H9 (cell line): ENCODE measurements at regions not wholly inside any gene's neighbourhood (a gene's known extent, or its start where the extent isn't known, plus 50 kb on each side); places are given as distances from the start of the nearest gene placed in this dataset.

Experiments
- DNase-seq: peaks from one replicate; pipeline ENCODE4 v3.0.0-alpha.2; 2017
- H2AFZ ChIP-seq: one replicate; pipeline ENCODE4 v1.6.1; 2013; ENCODE audit warnings: mild to moderate bottlenecking, low read length, control low read depth, moderate library complexity
- H2AK5ac ChIP-seq: 2 replicates; pipeline ENCODE4 v1.6.1; 2013; ENCODE audit warnings: low read length, control low read depth, mixed read lengths; ENCODE audit not compliant: insufficient read length
- H2BK120ac ChIP-seq: one replicate; pipeline ENCODE4 v1.6.1; 2013; ENCODE audit warnings: low read depth, mild to moderate bottlenecking, low read length, control low read depth, inconsistent platforms; ENCODE audit not compliant: poor library complexity, severe bottlenecking
- H2BK12ac ChIP-seq: 2 replicates; pipeline ENCODE4 v1.6.1; 2013; ENCODE audit warnings: low read length, control low read depth, mixed read lengths, low read depth; ENCODE audit not compliant: insufficient read length
- H2BK15ac ChIP-seq: 2 replicates; pipeline ENCODE4 v1.6.1; 2013; ENCODE audit warnings: low read depth, low read length, control low read depth
- H2BK20ac ChIP-seq: one replicate; pipeline ENCODE4 v1.6.1; 2013; ENCODE audit warnings: low read depth, mild to moderate bottlenecking, low read length, control low read depth, inconsistent platforms; ENCODE audit not compliant: poor library complexity, severe bottlenecking
- H2BK5ac ChIP-seq: 2 replicates; pipeline ENCODE4 v1.6.1; 2013; ENCODE audit warnings: low read length, control low read depth, mixed read lengths; ENCODE audit not compliant: insufficient read length
- H3K14ac ChIP-seq: 2 replicates; pipeline ENCODE4 v1.6.1; 2013; ENCODE audit warnings: low read length, control low read depth; ENCODE audit not compliant: insufficient read depth
- H3K18ac ChIP-seq: 2 replicates; pipeline ENCODE4 v1.6.1; 2013; ENCODE audit warnings: low read depth, mild to moderate bottlenecking, mixed read lengths, low read length, control low read depth; ENCODE audit not compliant: insufficient read length
- H3K23ac ChIP-seq: 2 replicates; pipeline ENCODE4 v1.6.1; 2013; ENCODE audit warnings: low read length, control low read depth, mixed read lengths, low read depth; ENCODE audit not compliant: insufficient read length
- H3K23me2 ChIP-seq: 2 replicates; pipeline ENCODE4 v1.6.1; 2013; ENCODE audit warnings: low read depth, mild to moderate bottlenecking, mixed read lengths, low read length, control low read depth; ENCODE audit not compliant: insufficient read length, poor library complexity, severe bottlenecking
- H3K27ac ChIP-seq: 2 replicates; pipeline ENCODE4 v1.5.1; 2013; ENCODE audit warnings: low read length, control low read depth, mixed read lengths, low read depth; ENCODE audit not compliant: insufficient read length
- H3K27me3 ChIP-seq: 2 replicates; pipeline ENCODE4 v1.6.1; 2013; ENCODE audit warnings: low read length, control low read depth, inconsistent platforms; ENCODE audit not compliant: insufficient read depth
- H3K4ac ChIP-seq: 2 replicates; pipeline ENCODE4 v1.6.1; 2013; ENCODE audit warnings: low read depth, mild to moderate bottlenecking, control low read depth, inconsistent platforms, low read length, moderate library complexity
- H3K4me1 ChIP-seq: 2 replicates; pipeline ENCODE4 v1.6.1; 2013; ENCODE audit warnings: low read length, control low read depth, inconsistent platforms; ENCODE audit not compliant: insufficient read depth
- H3K4me2 ChIP-seq: 2 replicates; pipeline ENCODE4 v1.6.1; 2013; ENCODE audit warnings: low read length, control low read depth, mixed read lengths; ENCODE audit not compliant: insufficient read length, insufficient read depth
- H3K56ac ChIP-seq: 2 replicates; pipeline ENCODE4 v1.6.1; 2013; ENCODE audit warnings: low read depth, mild to moderate bottlenecking, mixed read lengths, low read length, control low read depth; ENCODE audit not compliant: insufficient read length
- H3K79me1 ChIP-seq: 2 replicates; pipeline ENCODE4 v1.6.1; 2013; ENCODE audit warnings: low read depth, mild to moderate bottlenecking, moderate library complexity, low read length, control low read depth, inconsistent platforms; ENCODE audit not compliant: insufficient read depth, poor library complexity, severe bottlenecking
- H3K79me2 ChIP-seq: 2 replicates; pipeline ENCODE4 v1.6.1; 2013; ENCODE audit warnings: low read length, control low read depth, inconsistent platforms; ENCODE audit not compliant: insufficient read depth
- H3K9ac ChIP-seq: 2 replicates; pipeline ENCODE4 v1.6.1; 2013; ENCODE audit warnings: low read length, control low read depth, mixed read lengths; ENCODE audit not compliant: insufficient read length; ENCODE audit errors: extremely low read depth
- H3K9me3 ChIP-seq: one replicate; pipeline ENCODE4 v1.6.1; 2013; ENCODE audit warnings: low read depth, low read length, inconsistent platforms; ENCODE audit not compliant: control insufficient read depth
- H3T11ph ChIP-seq: one replicate; pipeline ENCODE4 v1.6.1; 2013; ENCODE audit warnings: mild to moderate bottlenecking, low read length, control low read depth, inconsistent platforms
- H4K20me1 ChIP-seq: one replicate; pipeline ENCODE4 v1.6.1; 2013; ENCODE audit not compliant: control insufficient read depth, insufficient read length, insufficient read depth
- H4K5ac ChIP-seq: 2 replicates; pipeline ENCODE4 v1.6.1; 2013; ENCODE audit warnings: low read depth, mild to moderate bottlenecking, mixed read lengths, low read length, control low read depth; ENCODE audit not compliant: insufficient read length
- H4K8ac ChIP-seq: replicated peaks from 2 replicates; pipeline ENCODE4 v1.6.1; 2013; ENCODE audit warnings: low read length, control low read depth, mixed read lengths, low read depth; ENCODE audit not compliant: insufficient read length
- H4K91ac ChIP-seq: 2 replicates; pipeline ENCODE4 v1.6.1; 2013; ENCODE audit warnings: low read depth, mild to moderate bottlenecking, moderate library complexity, mixed read lengths, low read length, control low read depth; ENCODE audit not compliant: insufficient read length
- H3K27ac Mint-ChIP-seq, 3 experiments: 2 replicates in 2 of 3; 3 replicates in 1 of 3; pipeline ENCODE4 v1.8.0; 2020 to 2021; ENCODE audit warnings: mixed read lengths in 3 of 3, mild to moderate bottlenecking in 1 of 3, moderate library complexity in 1 of 3
- H3K27me3 Mint-ChIP-seq: 2 replicates; pipeline ENCODE4 v1.8.0; 2021; ENCODE audit warnings: low read depth, mild to moderate bottlenecking, moderate library complexity, mixed read lengths
- H3K36me3 Mint-ChIP-seq, 3 experiments: 2 replicates in 2 of 3; 3 replicates in 1 of 3; pipeline ENCODE4 v1.8.0; 2020 to 2021; ENCODE audit warnings: low read depth in 3 of 3, mixed read lengths in 3 of 3; ENCODE audit not compliant: insufficient read depth in 1 of 3
- H3K4me1 Mint-ChIP-seq, 2 experiments: 2 replicates each; pipeline ENCODE4 v1.8.0; 2020; ENCODE audit warnings: mixed read lengths in 2 of 2
- H3K4me3 Mint-ChIP-seq, 2 experiments: 2 replicates in 1 of 2; 3 replicates in 1 of 2; pipeline ENCODE4 v1.8.0; 2020 to 2021; ENCODE audit warnings: mild to moderate bottlenecking in 2 of 2, mixed read lengths in 2 of 2, moderate library complexity in 1 of 2
- H3K9me3 Mint-ChIP-seq, 2 experiments: 2 replicates in 1 of 2; 3 replicates in 1 of 2; pipeline ENCODE4 v1.8.0; 2020; ENCODE audit warnings: mild to moderate bottlenecking in 2 of 2, mixed read lengths in 2 of 2, moderate library complexity in 1 of 2
- CTCF ChIP-seq: fragments of 200-600 bp; sonication (generic); conservative IDR thresholded peaks from 3 replicates; pipeline ENCODE4 v1.8.0; 2021; ENCODE audit warnings: antibody characterized with exemption, mild to moderate bottlenecking
- WGBS: extraction: QIAGEN DNeasy Blood & Tissue Kit; methylation state at CpG from one replicate; pipeline ENCODE4 v1.1.7; 2013; ENCODE audit warnings: missing lambda C conversion rate, low lambda C conversion rate, mixed read lengths; ENCODE audit not compliant: insufficient read length; ENCODE audit errors: extremely low coverage; 5-methylcytosine and 5-hydroxymethylcytosine counted together

GRCh38 chr5:90264689-90265544 is 144.6 kb downstream of the CETN3 start:
- peak; percentile 52 for DNase-seq
- no peaks in the 10 kb centered on the region for H4K20me1 ChIP-seq
- no peak overlapping the region for H2AK5ac ChIP-seq
- no peak overlapping the region for H3K23ac ChIP-seq
- Mint-ChIP-seq H3K4me1 (peaks cover 10 to 12% of the 10 kb centered on the region in 2 experiments), H3K4me3 (no peak overlapping the region), H3K27me3 (no peaks in the 10 kb centered on the region), H3K36me3 (no peaks in the 10 kb centered on the region), H3K27ac (no peak overlapping the region), H3K9me3 (no peaks in the 10 kb centered on the region)
- H3K9me3 ChIP-seq = no peaks in the 10 kb centered on the region
- no peak overlapping the region for H3K4ac ChIP-seq
- no peak overlapping the region for H2BK120ac ChIP-seq
- H2BK12ac ChIP-seq = no peak overlapping the region
- no peaks in the 10 kb centered on the region for H3K79me1 ChIP-seq
- H2BK5ac ChIP-seq = no peak overlapping the region
- no peak overlapping the region for H3K9ac ChIP-seq
- WGBS = no CpG with 5 or more reads among the region's 9 CpGs
- no peak overlapping the region for H3K4me2 ChIP-seq
- no peak overlapping the region for H2BK15ac ChIP-seq
- no peak overlapping the region for H2BK20ac ChIP-seq
- no peak overlapping the region for H3K27ac ChIP-seq
- H4K5ac ChIP-seq = no peak overlapping the region
- TF ChIP-seq CTCF = peak; percentile 98
- H3T11ph ChIP-seq = no peak overlapping the region
- no peaks in the 10 kb centered on the region for H3K23me2 ChIP-seq
- no peaks in the 10 kb centered on the region for H3K4me1 ChIP-seq
- H3K27me3 ChIP-seq = no peaks in the 10 kb centered on the region
- no peaks in the 10 kb centered on the region for H3K79me2 ChIP-seq
- H3K18ac ChIP-seq = no peak overlapping the region
- no peak overlapping the region for H2AFZ ChIP-seq
- H3K56ac ChIP-seq = no peak overlapping the region
- H3K14ac ChIP-seq = no peak overlapping the region
- no peak overlapping the region for H4K91ac ChIP-seq
- no peak overlapping the region for H4K8ac ChIP-seq
